ENCODE measurements at regions not wholly inside any gene's neighbourhood (a gene's known extent, or its start where the extent isn't known, plus 50 kb on each side); places are given as distances from the start of the nearest gene placed in this dataset.
A peak's percentile ranks its signal among the peaks of the same experiment; 100 is the strongest.

GRCh38 chr1:199675937-199676336 lies 351.6 kb upstream of the NR5A2 start:
- no peak overlapping the region for H3K27ac ChIP-seq (ENCODE audit: low read depth, low read length)
- DNase-seq: no peak
- H3K4me1 Mint-ChIP-seq: no peaks in the 10 kb centered on the region
- H3K4me1 ChIP-seq (ENCODE audit: insufficient read depth, low read length): no peaks in the 10 kb centered on the region
- H3K9me3 ChIP-seq (ENCODE audit: control insufficient read depth in 1 of 2, low read length in 2 of 2): no peaks in the 10 kb centered on the region
- ChIA-PET POLR2A (ENCODE audit: partially characterized antibody) (no interaction called here), CTCF (ENCODE audit: partially characterized antibody) (interaction anchor here (1.1 kb wide), 1 partner anchor 13 kb away, joined by 3 read pairs; no protein-coding TSS in a partner anchor)
- H3K4me3 Mint-ChIP-seq: no peak overlapping the region
- H3K4me3 ChIP-seq (ENCODE audit: low read length in 2 of 2): no peak overlapping the region
- H3K27me3 ChIP-seq (ENCODE audit: insufficient read depth, low read length): no peaks in the 10 kb centered on the region
- H3K27me3 Mint-ChIP-seq: peaks cover 4 to 10% of the 10 kb centered on the region in 2 donors
- no peak overlapping the region for H3K27ac Mint-ChIP-seq
- H3K9me3 Mint-ChIP-seq: peaks cover 0 to 4% (median 0%) of the 10 kb centered on the region in 8 donors
- no peaks in the 10 kb centered on the region for H3K36me3 Mint-ChIP-seq
- no peaks in the 10 kb centered on the region for H3K36me3 ChIP-seq (ENCODE audit: insufficient read depth, low read length)
- intact Hi-C loops (cut with micrococcal nuclease): no loop called here

GRCh38 chr1:199678771-199679170 lies 348.7 kb upstream of the NR5A2 start:
- no peaks in the 10 kb centered on the region for H3K27me3 ChIP-seq (ENCODE audit: insufficient read depth, low read length)
- no peaks in the 10 kb centered on the region for H3K9me3 ChIP-seq (ENCODE audit: control insufficient read depth in 1 of 2, low read length in 2 of 2)
- Mint-ChIP-seq H3K36me3 (no peaks in the 10 kb centered on the region), H3K27me3 (peaks cover 2 to 4% of the 10 kb centered on the region in 2 donors), H3K27ac (no peak overlapping the region), H3K9me3 (no peaks in the 10 kb centered on the region), H3K4me3 (no peak overlapping the region), H3K4me1 (no peaks in the 10 kb centered on the region)
- no peaks in the 10 kb centered on the region for H3K36me3 ChIP-seq (ENCODE audit: insufficient read depth, low read length)
- POLR2A ChIA-PET (ENCODE audit: partially characterized antibody): no interaction called here
- H3K27ac ChIP-seq (ENCODE audit: low read depth, low read length): no peak overlapping the region
- H3K4me1 ChIP-seq (ENCODE audit: insufficient read depth, low read length): no peaks in the 10 kb centered on the region
- H3K4me3 ChIP-seq (ENCODE audit: low read length in 2 of 2): no peak overlapping the region
- CTCF ChIA-PET (ENCODE audit: partially characterized antibody): interaction anchor here (1.7 kb wide), 1 partner anchor 10 kb away, joined by 4 read pairs; no protein-coding TSS in a partner anchor
- no peak for DNase-seq
- intact Hi-C loops (cut with micrococcal nuclease): no loop called here

DNA sequence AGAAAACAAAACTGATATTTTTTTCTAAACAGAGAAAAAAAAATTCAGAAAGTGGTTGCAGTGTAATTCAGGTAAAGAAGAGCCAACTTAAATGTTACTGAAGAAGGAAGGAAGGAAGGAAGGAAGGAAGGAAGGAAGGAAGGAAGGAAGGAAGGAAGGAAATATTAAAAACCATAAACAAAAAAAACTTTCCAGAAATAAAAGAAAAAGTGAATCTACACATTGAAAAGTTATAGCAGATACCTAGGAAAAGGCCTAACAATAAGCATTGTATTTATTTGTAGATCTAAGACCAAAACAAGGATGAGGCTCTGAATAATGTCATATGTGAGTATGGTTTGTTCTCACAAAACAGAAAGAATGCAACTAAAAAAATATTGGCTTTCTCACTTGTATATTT lies 345.4 kb upstream of the NR5A2 start:
- Histone ChIP-seq H3K4me3 (ENCODE audit: low read length in 2 of 2) (no peak overlapping the region), H3K9me3 (ENCODE audit: control insufficient read depth in 1 of 2, low read length in 2 of 2) (no peaks in the 10 kb centered on the region), H3K4me1 (ENCODE audit: insufficient read depth, low read length) (no peaks in the 10 kb centered on the region), H3K27ac (ENCODE audit: low read depth, low read length) (no peak overlapping the region), H3K36me3 (ENCODE audit: insufficient read depth, low read length) (no peaks in the 10 kb centered on the region), H3K27me3 (ENCODE audit: insufficient read depth, low read length) (no peaks in the 10 kb centered on the region)
- Mint-ChIP-seq H3K9me3 (no peaks in the 10 kb centered on the region), H3K4me1 (no peaks in the 10 kb centered on the region), H3K27me3 (peaks cover 2 to 7% of the 10 kb centered on the region in 2 donors), H3K4me3 (no peak overlapping the region), H3K27ac (no peak overlapping the region), H3K36me3 (no peaks in the 10 kb centered on the region)
- POLR2A ChIA-PET (ENCODE audit: partially characterized antibody): no interaction called here
- intact Hi-C loops (cut with micrococcal nuclease): no loop called here
- CTCF ChIA-PET (ENCODE audit: partially characterized antibody): no interaction called here
- DNase-seq: no peak

- DNase-seq: peak in 4 of 5 donors; percentile 23 to 34 (median 32)
- Mint-ChIP-seq H3K4me3 (no peak overlapping the region), H3K27me3 (peaks cover 6 to 7% of the 10 kb centered on the region in 2 donors), H3K9me3 (no peaks in the 10 kb centered on the region), H3K4me1 (no peaks in the 10 kb centered on the region), H3K27ac (no peak overlapping the region), H3K36me3 (no peaks in the 10 kb centered on the region)
- intact Hi-C loops (cut with micrococcal nuclease): loop anchor here (1.0 to 2.0 kb wide), 3 partner anchors 454 to 826 kb away; no protein-coding TSS in a partner anchor
- no peak overlapping the region for H3K27ac ChIP-seq (ENCODE audit: low read depth, low read length)
- H3K9me3 ChIP-seq (ENCODE audit: control insufficient read depth in 1 of 2, low read length in 2 of 2): no peaks in the 10 kb centered on the region
- ChIA-PET CTCF (ENCODE audit: partially characterized antibody) (interaction anchor here (0.7 to 2.1 kb wide), 9 partner anchors 11 to 830 kb away, joined by 3 to 12 read pairs (median 4); no protein-coding TSS in a partner anchor), POLR2A (ENCODE audit: partially characterized antibody) (no interaction called here)
- H3K4me3 ChIP-seq (ENCODE audit: low read length in 2 of 2): no peak overlapping the region
- H3K36me3 ChIP-seq (ENCODE audit: insufficient read depth, low read length): no peaks in the 10 kb centered on the region
- H3K4me1 ChIP-seq (ENCODE audit: insufficient read depth, low read length): no peaks in the 10 kb centered on the region
- no peaks in the 10 kb centered on the region for H3K27me3 ChIP-seq (ENCODE audit: insufficient read depth, low read length)
Measured at GRCh38 chr1:199684686-199685273, 342.7 kb upstream of the NR5A2 start.

- no peak overlapping the region for H3K27ac Mint-ChIP-seq
- no peak overlapping the region for H3K27ac ChIP-seq (ENCODE audit: low read depth, low read length)
- no peaks in the 10 kb centered on the region for H3K36me3 ChIP-seq (ENCODE audit: insufficient read depth, low read length)
- no peaks in the 10 kb centered on the region for H3K36me3 Mint-ChIP-seq
- no peak overlapping the region for H3K4me3 Mint-ChIP-seq
- H3K9me3 ChIP-seq (ENCODE audit: control insufficient read depth in 1 of 2, low read length in 2 of 2): no peaks in the 10 kb centered on the region
- no peaks in the 10 kb centered on the region for H3K27me3 ChIP-seq (ENCODE audit: insufficient read depth, low read length)
- no peaks in the 10 kb centered on the region for H3K4me1 ChIP-seq (ENCODE audit: insufficient read depth, low read length)
- ChIA-PET POLR2A (ENCODE audit: partially characterized antibody) (no interaction called here), CTCF (ENCODE audit: partially characterized antibody) (interaction anchor here (0.8 to 2.1 kb wide), 9 partner anchors 11 to 829 kb away, joined by 3 to 12 read pairs (median 4); no protein-coding TSS in a partner anchor)
- peaks cover 6 to 9% of the 10 kb centered on the region in 2 donors for H3K27me3 Mint-ChIP-seq
- no peak for DNase-seq
- H3K9me3 Mint-ChIP-seq: no peaks in the 10 kb centered on the region
- H3K4me3 ChIP-seq (ENCODE audit: low read length in 2 of 2): no peak overlapping the region
- intact Hi-C loops (cut with micrococcal nuclease): loop anchor here (2.0 kb wide), 1 partner anchor 453 kb away; no protein-coding TSS in a partner anchor
- H3K4me1 Mint-ChIP-seq: no peaks in the 10 kb centered on the region
Measured at GRCh38 chr1:199685369-199685768, 342.1 kb upstream of the NR5A2 start.

DNA sequence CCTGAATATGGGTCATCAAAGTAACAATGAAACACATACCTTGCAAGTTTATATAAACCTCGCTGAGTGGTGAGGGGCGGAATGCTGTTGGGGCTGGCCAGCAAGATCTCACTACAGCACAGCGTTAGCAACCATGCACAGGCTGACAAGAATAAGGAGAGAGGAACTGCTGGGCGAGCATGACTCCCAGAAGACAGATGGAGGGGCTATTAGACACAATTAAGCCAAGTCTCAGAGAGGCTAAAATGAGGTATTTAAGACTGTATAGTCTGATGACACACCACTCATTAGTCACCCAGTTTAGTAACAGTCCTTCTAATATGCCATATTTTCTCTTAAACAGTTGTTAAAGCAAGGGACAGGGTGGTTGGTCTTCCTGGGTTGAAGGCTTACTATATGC lies 340.2 kb upstream of the NR5A2 start:
- Histone ChIP-seq H3K4me1 (ENCODE audit: insufficient read depth, low read length) (no peaks in the 10 kb centered on the region), H3K36me3 (ENCODE audit: insufficient read depth, low read length) (no peaks in the 10 kb centered on the region), H3K27me3 (ENCODE audit: insufficient read depth, low read length) (no peaks in the 10 kb centered on the region), H3K4me3 (ENCODE audit: low read length in 2 of 2) (no peak overlapping the region), H3K27ac (ENCODE audit: low read depth, low read length) (no peak overlapping the region), H3K9me3 (ENCODE audit: control insufficient read depth in 1 of 2, low read length in 2 of 2) (no peaks in the 10 kb centered on the region)
- intact Hi-C loops (cut with micrococcal nuclease): no loop called here
- no peaks in the 10 kb centered on the region for H3K4me1 Mint-ChIP-seq
- H3K36me3 Mint-ChIP-seq: no peaks in the 10 kb centered on the region
- no peak for DNase-seq
- no peak overlapping the region for H3K27ac Mint-ChIP-seq
- POLR2A ChIA-PET (ENCODE audit: partially characterized antibody): no interaction called here
- H3K27me3 Mint-ChIP-seq: peaks cover 13 to 14% of the 10 kb centered on the region in 2 donors
- H3K9me3 Mint-ChIP-seq: no peaks in the 10 kb centered on the region
- no peak overlapping the region for H3K4me3 Mint-ChIP-seq
- CTCF ChIA-PET (ENCODE audit: partially characterized antibody): interaction anchor here (0.9 to 2.7 kb wide), 5 partner anchors 10 to 825 kb away, joined by 3 to 8 read pairs (median 6); no protein-coding TSS in a partner anchor

DNA sequence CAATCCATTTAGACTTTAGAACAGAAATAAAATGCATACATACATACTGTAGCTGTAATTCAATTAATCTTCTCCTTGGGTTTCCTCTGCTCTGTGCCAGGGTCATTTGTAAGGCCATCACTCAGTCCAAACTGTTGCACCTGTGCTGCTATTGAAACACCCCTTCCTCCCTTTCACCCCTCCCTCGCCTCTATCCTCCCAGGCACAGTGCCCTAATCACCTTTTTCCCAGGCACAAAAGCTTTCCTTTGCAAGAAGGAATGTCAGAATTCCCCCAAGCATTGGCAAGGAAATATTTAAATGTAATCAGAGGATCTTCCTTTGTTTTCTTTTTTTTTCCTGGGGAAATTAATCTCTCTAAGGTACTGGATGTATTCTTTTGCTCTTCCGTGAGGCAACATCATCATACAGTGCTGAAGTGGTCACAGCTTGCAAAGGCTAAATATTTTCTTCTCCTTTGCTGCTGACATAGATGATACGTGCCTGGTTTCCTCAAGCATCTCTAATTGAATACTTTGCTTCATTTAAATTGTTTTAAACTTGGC lies 339.3 kb upstream of the NR5A2 start:
- Histone ChIP-seq H3K36me3 (ENCODE audit: insufficient read depth, low read length) (no peaks in the 10 kb centered on the region), H3K4me1 (ENCODE audit: insufficient read depth, low read length) (no peaks in the 10 kb centered on the region), H3K27ac (ENCODE audit: low read depth, low read length) (no peak overlapping the region), H3K4me3 (ENCODE audit: low read length in 2 of 2) (no peak overlapping the region), H3K9me3 (ENCODE audit: control insufficient read depth in 1 of 2, low read length in 2 of 2) (no peaks in the 10 kb centered on the region), H3K27me3 (ENCODE audit: insufficient read depth, low read length) (no peaks in the 10 kb centered on the region)
- Mint-ChIP-seq H3K27ac (no peak overlapping the region), H3K9me3 (no peaks in the 10 kb centered on the region), H3K36me3 (no peaks in the 10 kb centered on the region), H3K27me3 (peaks cover 16 to 19% of the 10 kb centered on the region in 2 donors), H3K4me1 (no peaks in the 10 kb centered on the region), H3K4me3 (no peak overlapping the region)
- DNase-seq: no peak
- POLR2A ChIA-PET (ENCODE audit: partially characterized antibody): no interaction called here
- CTCF ChIA-PET (ENCODE audit: partially characterized antibody): interaction anchor here (1.5 to 2.7 kb wide), 2 partner anchors 10 to 823 kb away, joined by 4 to 8 read pairs; no protein-coding TSS in a partner anchor
- intact Hi-C loops (cut with micrococcal nuclease): no loop called here
